HFFc6 (cell line): ENCODE measurements at regions not wholly inside any gene's neighbourhood (a gene's known extent, or its start where the extent isn't known, plus 50 kb on each side); places are given as distances from the start of the nearest gene placed in this dataset.

Experiments
- DNase-seq: peaks from one replicate; pipeline ENCODE4 v3.0.0-alpha.2; 2018
- H3K27ac Mint-ChIP-seq: 2 replicates; pipeline ENCODE4 v1.8.0; 2020; ENCODE audit warnings: mild to moderate bottlenecking, mixed read lengths
- H3K27me3 Mint-ChIP-seq: 2 replicates; pipeline ENCODE4 v1.8.0; 2021; ENCODE audit warnings: mild to moderate bottlenecking, moderate library complexity, mixed read lengths; ENCODE audit not compliant: insufficient read depth
- H3K36me3 Mint-ChIP-seq: 2 replicates; pipeline ENCODE4 v1.8.0; 2021; ENCODE audit warnings: low read depth, mixed read lengths
- H3K4me1 Mint-ChIP-seq: 2 replicates; pipeline ENCODE4 v1.8.0; 2020; ENCODE audit warnings: low read depth, mixed read lengths
- H3K4me3 Mint-ChIP-seq: 2 replicates; pipeline ENCODE4 v1.8.0; 2020; ENCODE audit warnings: mild to moderate bottlenecking, moderate library complexity, mixed read lengths
- H3K9me3 Mint-ChIP-seq: 2 replicates; pipeline ENCODE4 v1.8.0; 2020; ENCODE audit warnings: mild to moderate bottlenecking, mixed read lengths
- CTCF ChIP-seq: fragments of 200-600 bp; sonication (generic); IDR thresholded peaks from 2 replicates; pipeline ENCODE4 v1.5.0; 2021; ENCODE audit warnings: antibody characterized with exemption, mild to moderate bottlenecking

- Mint-ChIP-seq H3K9me3 (no peaks in the 10 kb centered on the region), H3K27me3 (no peaks in the 10 kb centered on the region), H3K4me1 (no peaks in the 10 kb centered on the region), H3K4me3 (no peak overlapping the region), H3K36me3 (no peaks in the 10 kb centered on the region), H3K27ac (no peak overlapping the region)
- DNase-seq = no peak
- no peak for TF ChIP-seq CTCF
These were observed 502.1 kb downstream of the RFC3 start for GRCh38 chr13:34320084-34320483.

GRCh38 chr13:34322014-34322742 lies 504.2 kb downstream of the RFC3 start:
- no peak for TF ChIP-seq CTCF
- H3K36me3 Mint-ChIP-seq = no peaks in the 10 kb centered on the region
- H3K4me3 Mint-ChIP-seq = no peak overlapping the region
- DNase-seq = no peak
- H3K9me3 Mint-ChIP-seq = no peaks in the 10 kb centered on the region
- no peak overlapping the region for H3K27ac Mint-ChIP-seq
- H3K4me1 Mint-ChIP-seq = no peaks in the 10 kb centered on the region
- no peaks in the 10 kb centered on the region for H3K27me3 Mint-ChIP-seq

DNA sequence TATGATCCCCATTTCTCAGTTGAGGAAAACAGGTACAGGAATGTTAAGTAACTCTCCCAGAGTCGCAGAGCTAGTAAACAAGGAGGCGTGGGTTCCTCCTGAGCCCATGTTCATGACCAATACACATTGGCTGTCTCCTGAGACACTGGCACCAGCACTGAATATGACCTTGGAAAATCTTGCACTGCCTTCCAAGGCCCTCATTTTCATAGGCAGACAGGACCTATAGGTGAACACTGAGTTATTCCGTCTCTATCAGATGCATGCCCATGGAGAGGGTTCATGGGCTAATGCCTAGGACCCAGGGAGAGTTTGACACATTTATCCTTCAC lies 504.8 kb downstream of the RFC3 start:
- no peaks in the 10 kb centered on the region for H3K36me3 Mint-ChIP-seq
- H3K4me3 Mint-ChIP-seq = no peak overlapping the region
- no peaks in the 10 kb centered on the region for H3K27me3 Mint-ChIP-seq
- no peak for DNase-seq
- no peaks in the 10 kb centered on the region for H3K9me3 Mint-ChIP-seq
- no peak for TF ChIP-seq CTCF
- no peak overlapping the region for H3K27ac Mint-ChIP-seq
- H3K4me1 Mint-ChIP-seq = no peaks in the 10 kb centered on the region

GRCh38 chr13:34335014-34336007 lies 517.4 kb downstream of the RFC3 start:
- Mint-ChIP-seq H3K36me3 (no peaks in the 10 kb centered on the region), H3K9me3 (peaks cover 6% of the 10 kb centered on the region; the same call in 1 of the 2 replicates), H3K27ac (no peak overlapping the region), H3K4me1 (peaks cover 3% of the 10 kb centered on the region; the same call in 1 of the 2 replicates), H3K27me3 (no peaks in the 10 kb centered on the region; the same call in 1 of the 2 replicates), H3K4me3 (no peak overlapping the region)
- no peak for DNase-seq
- TF ChIP-seq CTCF = no peak

GRCh38 chr13:34338102-34338501 lies 520.2 kb downstream of the RFC3 start:
- no peak for TF ChIP-seq CTCF
- Mint-ChIP-seq H3K36me3 (no peaks in the 10 kb centered on the region), H3K27me3 (no peaks in the 10 kb centered on the region; the same call in 1 of the 2 replicates), H3K27ac (no peak overlapping the region), H3K9me3 (peaks cover 2% of the 10 kb centered on the region; the same call in 1 of the 2 replicates), H3K4me1 (peaks cover 5% of the 10 kb centered on the region; the same call in 1 of the 2 replicates), H3K4me3 (no peak overlapping the region)
- DNase-seq = no peak
